ENCODE measurements at regions not wholly inside any gene's neighbourhood (a gene's known extent, or its start where the extent isn't known, plus 50 kb on each side); places are given as distances from the start of the nearest gene placed in this dataset.

- no peaks in the 10 kb centered on the region for H3K36me3 Mint-ChIP-seq
- H3K27ac Mint-ChIP-seq: no peak overlapping the region
These were observed 197.1 kb upstream of the RPL38 start for GRCh38 chr17:74006371-74006770.

GRCh38 chr17:74008196-74008595 is 195.3 kb upstream of the RPL38 start:
- peaks cover 67% of the 10 kb centered on the region for H3K27me3 Mint-ChIP-seq (ENCODE audit: low read depth)
- no peak for DNase-seq (ENCODE audit: low spot score in 2 of 2, unreplicated experiment in 2 of 2)

More at GRCh38 chr17:74006371-74006770, 197.1 kb upstream of the RPL38 start:
- no peak for TF ChIP-seq CTCF (IDR thresholded peaks at IDR 0.05; ENCODE audit: unreplicated experiment)
- Mint-ChIP-seq H3K4me1 (no peaks in the 10 kb centered on the region), H3K9me3 (no peaks in the 10 kb centered on the region), H3K27me3 (ENCODE audit: low read depth) (peaks cover 67% of the 10 kb centered on the region), H3K4me3 (no peak overlapping the region)
- no peak for DNase-seq (ENCODE audit: low spot score in 2 of 2, unreplicated experiment in 2 of 2)

GRCh38 chr17:74009056-74009625 is 194.3 kb upstream of the RPL38 start:
- Mint-ChIP-seq H3K27ac (no peak overlapping the region), H3K4me3 (no peak overlapping the region), H3K9me3 (no peaks in the 10 kb centered on the region), H3K36me3 (no peaks in the 10 kb centered on the region), H3K4me1 (peaks cover 15% of the 10 kb centered on the region), H3K27me3 (ENCODE audit: low read depth) (peaks cover 70% of the 10 kb centered on the region)
- DNase-seq (ENCODE audit: low spot score in 2 of 2, unreplicated experiment in 2 of 2): no peak
- no peak for TF ChIP-seq CTCF (IDR thresholded peaks at IDR 0.05; ENCODE audit: unreplicated experiment)

More at GRCh38 chr17:74008196-74008595, 195.3 kb upstream of the RPL38 start:
- Mint-ChIP-seq H3K4me1 (peaks cover 8% of the 10 kb centered on the region), H3K4me3 (no peak overlapping the region), H3K27ac (no peak overlapping the region), H3K9me3 (no peaks in the 10 kb centered on the region), H3K36me3 (no peaks in the 10 kb centered on the region)
- TF ChIP-seq CTCF (IDR thresholded peaks at IDR 0.05; ENCODE audit: unreplicated experiment): no peak

- Mint-ChIP-seq H3K9me3 (peaks cover 3% of the 10 kb centered on the region), H3K4me1 (peaks cover 15% of the 10 kb centered on the region), H3K4me3 (no peak overlapping the region), H3K27ac (no peak overlapping the region), H3K36me3 (no peaks in the 10 kb centered on the region), H3K27me3 (ENCODE audit: low read depth) (peaks cover 68% of the 10 kb centered on the region)
- no peak for TF ChIP-seq CTCF (IDR thresholded peaks at IDR 0.05; ENCODE audit: unreplicated experiment)
- no peak for DNase-seq (ENCODE audit: low spot score in 2 of 2, unreplicated experiment in 2 of 2)
These were observed 192.6 kb upstream of the RPL38 start for GRCh38 chr17:74010903-74011302.

- DNase-seq (ENCODE audit: low spot score in 2 of 2, unreplicated experiment in 2 of 2): no peak
- Mint-ChIP-seq H3K36me3 (no peaks in the 10 kb centered on the region), H3K27ac (no peak overlapping the region), H3K9me3 (peaks cover 3% of the 10 kb centered on the region), H3K4me3 (no peak overlapping the region), H3K4me1 (peaks cover 15% of the 10 kb centered on the region), H3K27me3 (ENCODE audit: low read depth) (peaks cover 72% of the 10 kb centered on the region)
- TF ChIP-seq CTCF (IDR thresholded peaks at IDR 0.05; ENCODE audit: unreplicated experiment): no peak
These were observed 191.5 kb upstream of the RPL38 start for GRCh38 chr17:74011966-74012365.

GRCh38 chr17:74012465-74012864 is 191.0 kb upstream of the RPL38 start:
- Mint-ChIP-seq H3K36me3 (no peaks in the 10 kb centered on the region), H3K9me3 (peaks cover 3% of the 10 kb centered on the region), H3K27ac (no peak overlapping the region), H3K4me1 (peaks cover 15% of the 10 kb centered on the region), H3K27me3 (ENCODE audit: low read depth) (peaks cover 70% of the 10 kb centered on the region), H3K4me3 (no peak overlapping the region)
- TF ChIP-seq CTCF (IDR thresholded peaks at IDR 0.05; ENCODE audit: unreplicated experiment): no peak
- no peak for DNase-seq (ENCODE audit: low spot score in 2 of 2, unreplicated experiment in 2 of 2)
